B cell (primary cell): ENCODE measurements at regions not wholly inside any gene's neighbourhood (a gene's known extent, or its start where the extent isn't known, plus 50 kb on each side); places are given as distances from the start of the nearest gene placed in this dataset.

Experiments
- ATAC-seq: fragments of 200-7000 bp; cut with Tn5 transposase; one replicate; pipeline ENCODE4 v1.10.0; 2021; ENCODE audit warnings: low read depth, mild to moderate bottlenecking, moderate number of reproducible peaks, moderate library complexity
- CTCF ChIA-PET: fragments of 350-600 bp; sonication (Branson Sonifier 250); formaldehyde crosslinking; loops from one replicate; lab custom pipeline; 2021; ENCODE audit warnings: antibody characterized with exemption, inconsistent platforms; lab: Charles Lee
- POLR2A ChIA-PET: fragments of 350-600 bp; sonication (Branson Sonifier 250); formaldehyde crosslinking; loops from one replicate; lab custom pipeline; 2021; ENCODE audit warnings: antibody characterized with exemption; lab: Charles Lee
- DNase-seq: peaks from one replicate; pipeline ENCODE4 v3.0.0; 2013
- H2AFZ ChIP-seq: 2 replicates; pipeline ENCODE4 v1.6.1; 2012; ENCODE audit warnings: mild to moderate bottlenecking, low read depth, low read length; ENCODE audit not compliant: insufficient read depth, poor library complexity, severe bottlenecking
- H3K27ac ChIP-seq, 2 donors: 1 replicate in 1 of 2; 2 replicates in 1 of 2; pipeline ENCODE4 v1.5.1; 2012 to 2013; ENCODE audit warnings: low read length in 2 of 2, mild to moderate bottlenecking in 2 of 2, moderate library complexity in 1 of 2
- H3K27me3 ChIP-seq, 4 experiments: fragments of 200-600 bp in 1 of 4; sonication (generic) in 1 of 4; replicated peaks in 1 of 4; 1 replicate in 2 of 4; 2 replicates in 2 of 4; pipeline versions ENCODE4 v1.6.1 to v1.7.0; 2013 to 2016; ENCODE audit warnings: low read length in 3 of 4, mild to moderate bottlenecking in 2 of 4, mixed read lengths in 1 of 4, moderate library complexity in 1 of 4; ENCODE audit not compliant: insufficient read depth in 4 of 4, control insufficient read depth in 3 of 4; ENCODE audit errors: control extremely low read depth in 1 of 4
- H3K36me3 ChIP-seq, 2 experiments: replicated peaks in 1 of 2; 1 replicate in 1 of 2; 2 replicates in 1 of 2; pipeline versions ENCODE4 v1.6.1 to v1.7.1; 2013; ENCODE audit warnings: low read length in 1 of 2; ENCODE audit not compliant: insufficient read depth in 2 of 2, control insufficient read depth in 1 of 2; ENCODE audit errors: control extremely low read depth in 1 of 2, extremely low read depth in 1 of 2
- H3K4me1 ChIP-seq, 2 donors: fragments of 200-600 bp in 1 of 2; sonication (generic) in 1 of 2; 1 replicate in 1 of 2; 2 replicates in 1 of 2; pipeline versions ENCODE4 v1.5.1 to v1.6.1; 2013 to 2017; ENCODE audit warnings: low read length in 2 of 2; ENCODE audit not compliant: control insufficient read depth in 2 of 2, insufficient read depth in 2 of 2
- H3K4me2 ChIP-seq: replicated peaks from 2 replicates; pipeline ENCODE3; 2012; ENCODE audit warnings: mild to moderate bottlenecking, low read depth, low read length; ENCODE audit not compliant: poor library complexity, severe bottlenecking
- H3K4me3 ChIP-seq, 5 experiments: fragments of 200-600 bp in 1 of 5; sonication (generic) in 1 of 5; 1 replicate in 3 of 5; 2 replicates in 2 of 5; pipeline versions ENCODE4 v1.5.1 to v1.7.0; 2011 to 2016; ENCODE audit warnings: low read length in 4 of 5, mild to moderate bottlenecking in 4 of 5, low read depth in 2 of 5, control low read depth in 1 of 5, moderate library complexity in 1 of 5; ENCODE audit not compliant: insufficient read depth in 1 of 5; ENCODE audit errors: control extremely low read depth in 1 of 5, extremely low read depth in 1 of 5
- H3K79me2 ChIP-seq: fragments of 200-600 bp; sonication (generic); one replicate; pipeline ENCODE4 v1.6.0; 2016; ENCODE audit warnings: low read length; ENCODE audit not compliant: control insufficient read depth, insufficient read depth
- H3K9ac ChIP-seq: fragments of 200-600 bp; sonication (generic); 2 replicates; pipeline ENCODE4 v1.6.1; 2017; ENCODE audit warnings: mild to moderate bottlenecking, low read length, moderate library complexity
- H3K9me3 ChIP-seq, 3 donors: one replicate each; pipeline versions ENCODE4 v1.6.1 to v1.7.1; 2013; ENCODE audit warnings: low read length in 2 of 3; ENCODE audit not compliant: control insufficient read depth in 2 of 3, insufficient read depth in 1 of 3; ENCODE audit errors: control extremely low read depth in 1 of 3
- H4K20me1 ChIP-seq: 2 replicates; pipeline ENCODE4 v1.6.0; 2012; ENCODE audit warnings: mild to moderate bottlenecking, low read length; ENCODE audit not compliant: insufficient read depth, control insufficient read depth, poor library complexity, severe bottlenecking
- H3K27ac Mint-ChIP-seq: one replicate; pipeline ENCODE4 v1.8.0; 2021; ENCODE audit warnings: mixed read lengths
- H3K27me3 Mint-ChIP-seq: one replicate; pipeline ENCODE4 v1.8.0; 2021; ENCODE audit warnings: mixed read lengths
- H3K4me1 Mint-ChIP-seq: one replicate; pipeline ENCODE4 v1.8.0; 2021; ENCODE audit warnings: mixed read lengths
- H3K4me3 Mint-ChIP-seq: one replicate; pipeline ENCODE4 v1.8.0; 2021; ENCODE audit warnings: mixed read lengths
- H3K9me3 Mint-ChIP-seq: one replicate; pipeline ENCODE4 v1.8.0; 2022; ENCODE audit warnings: mixed read lengths; ENCODE audit not compliant: insufficient read depth
- EZH2 ChIP-seq: IDR thresholded peaks from 2 replicates; pipeline ENCODE4 v1.6.1; 2012; ENCODE audit warnings: borderline replicate concordance, low read depth, mild to moderate bottlenecking, moderate library complexity, low read length; ENCODE audit not compliant: insufficient read depth, poor library complexity, severe bottlenecking
- WGBS: methylation state at CpG from one replicate; pipeline ENCODE4 v1.1.5; 2013; ENCODE audit warnings: missing lambda C conversion rate; ENCODE audit not compliant: insufficient coverage; 5-methylcytosine and 5-hydroxymethylcytosine counted together
- intact Hi-C: fragments of 100-400 bp; cut with micrococcal nuclease; formaldehyde crosslinking; loops from one replicate; pipeline ENCODE4 v1.10.0; 2022
- TF ChIP-seq, protein P1 (sequence below): fragments of 200-600 bp; IDR thresholded peaks from one replicate; pipeline ENCODE4 v1.8.0; 2022; ENCODE audit warnings: antibody characterized with exemption, mild to moderate bottlenecking

DNA sequence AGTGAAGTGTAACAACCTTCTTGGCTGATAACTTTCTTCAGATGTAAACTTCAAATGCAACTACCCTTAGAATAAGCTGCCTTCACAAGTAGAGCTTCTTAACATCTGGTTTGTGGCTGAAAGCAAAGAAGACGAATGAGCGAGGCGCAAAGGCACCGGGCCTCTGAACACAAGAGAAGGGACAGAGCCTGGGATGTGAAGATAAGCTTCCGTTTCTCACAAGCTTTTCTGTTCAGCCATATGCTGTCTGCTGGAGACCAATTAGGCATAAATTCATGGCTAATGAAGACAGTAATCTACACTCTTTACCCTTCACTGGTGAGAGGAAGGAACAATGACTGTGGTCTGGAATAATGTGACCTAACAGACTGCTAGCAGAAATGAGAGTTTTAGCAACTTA lies 195.2 kb downstream of the ATXN7L3B start:
- no peaks in the 10 kb centered on the region for H3K9me3 ChIP-seq
- no peak overlapping the region for H3K4me3 ChIP-seq
- no peaks in the 10 kb centered on the region for H4K20me1 ChIP-seq
- no peak overlapping the region for H3K27ac ChIP-seq
- Mint-ChIP-seq H3K27ac (no peak overlapping the region), H3K4me1 (no peaks in the 10 kb centered on the region), H3K27me3 (no peaks in the 10 kb centered on the region), H3K4me3 (no peak overlapping the region), H3K9me3 (no peaks in the 10 kb centered on the region)
- H3K4me1 ChIP-seq, result no peaks in the 10 kb centered on the region
- intact Hi-C loops, result no loop called here
- no peak overlapping the region for H2AFZ ChIP-seq
- DNase-seq (no peak), ATAC-seq (no peak)
- H3K9ac ChIP-seq, result no peak overlapping the region
- H3K79me2 ChIP-seq, result no peaks in the 10 kb centered on the region
- TF ChIP-seq, protein P1, sequence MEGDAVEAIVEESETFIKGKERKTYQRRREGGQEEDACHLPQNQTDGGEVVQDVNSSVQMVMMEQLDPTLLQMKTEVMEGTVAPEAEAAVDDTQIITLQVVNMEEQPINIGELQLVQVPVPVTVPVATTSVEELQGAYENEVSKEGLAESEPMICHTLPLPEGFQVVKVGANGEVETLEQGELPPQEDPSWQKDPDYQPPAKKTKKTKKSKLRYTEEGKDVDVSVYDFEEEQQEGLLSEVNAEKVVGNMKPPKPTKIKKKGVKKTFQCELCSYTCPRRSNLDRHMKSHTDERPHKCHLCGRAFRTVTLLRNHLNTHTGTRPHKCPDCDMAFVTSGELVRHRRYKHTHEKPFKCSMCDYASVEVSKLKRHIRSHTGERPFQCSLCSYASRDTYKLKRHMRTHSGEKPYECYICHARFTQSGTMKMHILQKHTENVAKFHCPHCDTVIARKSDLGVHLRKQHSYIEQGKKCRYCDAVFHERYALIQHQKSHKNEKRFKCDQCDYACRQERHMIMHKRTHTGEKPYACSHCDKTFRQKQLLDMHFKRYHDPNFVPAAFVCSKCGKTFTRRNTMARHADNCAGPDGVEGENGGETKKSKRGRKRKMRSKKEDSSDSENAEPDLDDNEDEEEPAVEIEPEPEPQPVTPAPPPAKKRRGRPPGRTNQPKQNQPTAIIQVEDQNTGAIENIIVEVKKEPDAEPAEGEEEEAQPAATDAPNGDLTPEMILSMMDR, result no peak
- TF ChIP-seq EZH2, result no peak
- H3K4me2 ChIP-seq, result no peak overlapping the region
- 20% methylated on average over 4 of the region's 5 CpGs for WGBS
- H3K36me3 ChIP-seq, result no peaks in the 10 kb centered on the region
- ChIA-PET POLR2A (no interaction called here), CTCF (no interaction called here)
- no peaks in the 10 kb centered on the region for H3K27me3 ChIP-seq

DNA sequence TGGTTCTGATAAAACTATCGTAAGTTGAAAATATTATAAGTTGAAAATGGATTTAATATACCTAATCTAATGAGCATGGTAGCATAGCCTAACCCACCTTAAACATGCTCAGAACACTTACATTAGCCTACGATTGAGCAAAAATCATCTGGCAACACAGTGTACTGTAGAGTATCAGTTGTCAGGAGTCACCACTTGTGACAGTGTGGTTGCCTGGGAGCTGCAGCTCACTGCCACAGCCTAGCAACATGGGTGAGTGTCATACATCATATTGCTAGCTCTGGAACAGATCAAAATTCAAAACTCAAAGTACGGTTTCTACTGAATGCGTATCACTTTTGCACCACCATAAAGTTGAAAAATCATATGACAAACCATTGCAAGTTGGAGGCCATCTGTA lies 203.5 kb downstream of the ATXN7L3B start:
- CTCF ChIA-PET, result no interaction called here
- no peak overlapping the region for H3K4me2 ChIP-seq

More for the DNA sequence above, 203.5 kb downstream of the ATXN7L3B start:
- POLR2A ChIA-PET, result no interaction called here
- no peaks in the 10 kb centered on the region for H3K27me3 Mint-ChIP-seq
- WGBS, result no CpG with 5 or more reads among the region's 4 CpGs
- no peak for DNase-seq
- Histone ChIP-seq H3K4me3 (no peak overlapping the region), H3K9ac (no peak overlapping the region), H4K20me1 (no peaks in the 10 kb centered on the region), H3K9me3 (no peaks in the 10 kb centered on the region), H3K4me1 (no peaks in the 10 kb centered on the region), H3K27ac (no peak overlapping the region), H3K27me3 (no peaks in the 10 kb centered on the region), H2AFZ (no peak overlapping the region), H3K36me3 (no peaks in the 10 kb centered on the region), H3K79me2 (no peaks in the 10 kb centered on the region)
- no peak overlapping the region for H3K27ac Mint-ChIP-seq
- TF ChIP-seq, protein P1, result no peak
- TF ChIP-seq EZH2, result no peak
- intact Hi-C loops, result no loop called here
- no peaks in the 10 kb centered on the region for H3K4me1 Mint-ChIP-seq
- H3K4me3 Mint-ChIP-seq, result no peak overlapping the region
- ATAC-seq, result no peak
- no peaks in the 10 kb centered on the region for H3K9me3 Mint-ChIP-seq
